Uterus (tissue), 3 donors: ENCODE measurements at regions not wholly inside any gene's neighbourhood (a gene's known extent, or its start where the extent isn't known, plus 50 kb on each side); places are given as distances from the start of the nearest gene placed in this dataset.

Source experiments
- DNase-seq, 2 donors: peaks; one replicate each; pipeline ENCODE4 v3.0.0-alpha.2; 2019 to 2020
- H3K27ac ChIP-seq, 2 donors: fragments of 200-600 bp; sonication (generic); 1 replicate in 1 of 2; 2 replicates in 1 of 2; pipeline ENCODE4 v1.5.1; 2016 to 2018
- H3K27me3 ChIP-seq, 2 donors: fragments of 200-600 bp; sonication (generic); one replicate each; pipeline ENCODE4 v1.5.1; 2018 to 2019; ENCODE audit warnings: control low read depth in 1 of 2
- H3K36me3 ChIP-seq, 2 donors: fragments of 200-600 bp; sonication (generic); one replicate each; pipeline ENCODE4 v1.5.1; 2019; ENCODE audit warnings: control low read depth in 1 of 2
- H3K4me1 ChIP-seq, 2 donors: fragments of 200-600 bp; sonication (generic); one replicate each; pipeline ENCODE4 v1.5.1; 2018 to 2019; ENCODE audit warnings: control low read depth in 1 of 2
- H3K4me3 ChIP-seq, 2 donors: fragments of 200-600 bp; sonication (generic); 1 replicate in 1 of 2; 2 replicates in 1 of 2; pipeline ENCODE4 v1.5.1; 2018 to 2019; ENCODE audit warnings: mild to moderate bottlenecking in 1 of 2
- H3K9me3 ChIP-seq, 2 donors: fragments of 200-600 bp; sonication (generic); one replicate each; pipeline ENCODE4 v1.5.1; 2019; ENCODE audit warnings: control low read depth in 1 of 2
- CTCF ChIP-seq, 4 experiments: fragments of 200-600 bp in 2 of 4; fragments of 450-650 bp in 2 of 4; sonication (generic) in 2 of 4; IDR thresholded peaks; one replicate each; pipeline ENCODE4 v1.5.1; 2016 to 2019; ENCODE audit warnings: antibody characterized with exemption in 4 of 4, mild to moderate bottlenecking in 2 of 4, moderate library complexity in 1 of 4
- POLR2A ChIP-seq, 2 donors: fragments of 450-650 bp; IDR thresholded peaks; one replicate each; pipeline ENCODE4 v1.6.1; 2016; ENCODE audit warnings: antibody characterized with exemption in 2 of 2, mild to moderate bottlenecking in 1 of 2, moderate library complexity in 1 of 2
- intact Hi-C: fragments of 100-400 bp; cut with DNase I; formaldehyde crosslinking; loops from one replicate; pipeline ENCODE4 v1.15.1; 2023; ENCODE audit warnings: low total_unique reads
- donor health status: DM: yes; HTN: yes; CAD: no.

GRCh38 chr9:82247318-82247717 lies 258.7 kb downstream of the SPATA31D1 start:
- no peak overlapping the region for H3K4me3 ChIP-seq
- no peaks in the 10 kb centered on the region for H3K9me3 ChIP-seq
- H3K27ac ChIP-seq: no peak overlapping the region
- intact Hi-C loops: no loop called here
- no peaks in the 10 kb centered on the region for H3K36me3 ChIP-seq
- H3K27me3 ChIP-seq: no peaks in the 10 kb centered on the region
- no peak for TF ChIP-seq CTCF (IDR thresholded peaks at IDR 0.05)
- TF ChIP-seq POLR2A (IDR thresholded peaks at IDR 0.05): no peak
- no peaks in the 10 kb centered on the region for H3K4me1 ChIP-seq
- no peak for DNase-seq

GRCh38 chr9:82252116-82252515 lies 263.5 kb downstream of the SPATA31D1 start:
- Histone ChIP-seq H3K4me3 (no peak overlapping the region), H3K9me3 (no peaks in the 10 kb centered on the region), H3K27ac (no peak overlapping the region), H3K36me3 (no peaks in the 10 kb centered on the region), H3K4me1 (no peaks in the 10 kb centered on the region), H3K27me3 (no peaks in the 10 kb centered on the region)
- no peak for DNase-seq
- TF ChIP-seq CTCF (IDR thresholded peaks at IDR 0.05): no peak
- no peak for TF ChIP-seq POLR2A (IDR thresholded peaks at IDR 0.05)
- intact Hi-C loops: no loop called here

GRCh38 chr9:82254646-82255367 lies 266.2 kb downstream of the SPATA31D1 start:
- H3K27ac ChIP-seq: no peak overlapping the region
- TF ChIP-seq POLR2A (IDR thresholded peaks at IDR 0.05): no peak
- TF ChIP-seq CTCF (IDR thresholded peaks at IDR 0.05): no peak
- no peaks in the 10 kb centered on the region for H3K4me1 ChIP-seq
- H3K9me3 ChIP-seq: no peaks in the 10 kb centered on the region
- no peak for DNase-seq
- intact Hi-C loops: no loop called here
- no peaks in the 10 kb centered on the region for H3K27me3 ChIP-seq
- no peaks in the 10 kb centered on the region for H3K36me3 ChIP-seq
- no peak overlapping the region for H3K4me3 ChIP-seq

- Histone ChIP-seq H3K9me3 (no peaks in the 10 kb centered on the region), H3K36me3 (no peaks in the 10 kb centered on the region), H3K4me1 (no peaks in the 10 kb centered on the region), H3K27ac (no peak overlapping the region), H3K4me3 (no peak overlapping the region), H3K27me3 (no peaks in the 10 kb centered on the region)
- DNase-seq: no peak
- intact Hi-C loops: no loop called here
- no peak for TF ChIP-seq POLR2A (IDR thresholded peaks at IDR 0.05)
- no peak for TF ChIP-seq CTCF (IDR thresholded peaks at IDR 0.05)
Measured at GRCh38 chr9:82255481-82256176, 267.1 kb downstream of the SPATA31D1 start.

- Histone ChIP-seq H3K27me3 (no peaks in the 10 kb centered on the region), H3K9me3 (no peaks in the 10 kb centered on the region), H3K36me3 (no peaks in the 10 kb centered on the region), H3K4me1 (no peaks in the 10 kb centered on the region), H3K4me3 (no peak overlapping the region), H3K27ac (no peak overlapping the region)
- TF ChIP-seq POLR2A (IDR thresholded peaks at IDR 0.05): no peak
- no peak for TF ChIP-seq CTCF (IDR thresholded peaks at IDR 0.05)
- intact Hi-C loops: no loop called here
- no peak for DNase-seq
Measured at GRCh38 chr9:82260691-82261090, 272.1 kb downstream of the SPATA31D1 start.
